PC-9 (cell line): ENCODE measurements at regions not wholly inside any gene's neighbourhood (a gene's known extent, or its start where the extent isn't known, plus 50 kb on each side); places are given as distances from the start of the nearest gene placed in this dataset.

ENCODE experiments used
- BruUV-seq: library from RNA; stranded (reverse); fragments of 400-500 nt; replicated peaks from 2 replicates; lab custom pipeline; 2021; lab: Mats Ljungman, UMichigan
- CTCF ChIA-PET: fragments of 300-600 bp; sonication (Branson Sonifier 250); formaldehyde crosslinking; loops from one replicate; lab custom pipeline; 2022; ENCODE audit warnings: antibody characterized with exemption; lab: Charles Lee
- POLR2A ChIA-PET: fragments of 300-600 bp; sonication (Branson Sonifier 250); formaldehyde crosslinking; loops from one replicate; lab custom pipeline; 2022; ENCODE audit warnings: antibody characterized with exemption; ENCODE audit not compliant: unreplicated experiment; lab: Charles Lee
- DNase-seq, 2 experiments: peaks; one replicate each; pipeline versions ENCODE4 v3.0.0 to v3.0.0-alpha.2; 2015 to 2022; ENCODE audit warnings: mixed read lengths in 1 of 2
- H2AFZ ChIP-seq: fragments of 200-600 bp; sonication (generic); 2 replicates; pipeline ENCODE4 v1.8.1; 2017; ENCODE audit warnings: antibody characterized with exemption
- H3F3A ChIP-seq: fragments of 200-600 bp; sonication (generic); 2 replicates; pipeline ENCODE4 v1.8.1; 2017; ENCODE audit warnings: antibody characterized with exemption, mild to moderate bottlenecking, low read depth; ENCODE audit not compliant: insufficient read depth
- H3K27ac ChIP-seq: fragments of 200-600 bp; sonication (generic); 2 replicates; pipeline ENCODE4 v1.6.1; 2016; ENCODE audit warnings: mixed run types
- H3K27me3 ChIP-seq: fragments of 200-600 bp; sonication (generic); 2 replicates; pipeline ENCODE4 v1.6.1; 2016; ENCODE audit warnings: low read depth, mixed run types; ENCODE audit not compliant: insufficient read depth
- H3K36me3 ChIP-seq: fragments of 200-600 bp; sonication (generic); 2 replicates; pipeline ENCODE4 v1.6.1; 2016; ENCODE audit warnings: low read depth, mixed run types
- H3K4me1 ChIP-seq: fragments of 200-600 bp; sonication (generic); replicated peaks from 2 replicates; pipeline ENCODE4 v1.6.1; 2016; ENCODE audit warnings: mixed run types; ENCODE audit not compliant: insufficient read depth
- H3K4me2 ChIP-seq: fragments of 200-600 bp; sonication (generic); 2 replicates; pipeline ENCODE4 v1.6.1; 2017; ENCODE audit warnings: mixed run types
- H3K4me3 ChIP-seq: fragments of 200-600 bp; sonication (generic); 2 replicates; pipeline ENCODE4 v1.6.1; 2016; ENCODE audit warnings: mixed run types
- H3K79me2 ChIP-seq: fragments of 200-600 bp; sonication (generic); 2 replicates; pipeline ENCODE4 v1.6.1; 2017; ENCODE audit warnings: low read depth, mixed run types
- H3K9me2 ChIP-seq: fragments of 200-600 bp; sonication (generic); 2 replicates; pipeline ENCODE4 v1.8.1; 2017; ENCODE audit warnings: mild to moderate bottlenecking; ENCODE audit not compliant: insufficient read depth
- H3K9me3 ChIP-seq: fragments of 200-600 bp; sonication (generic); 2 replicates; pipeline ENCODE4 v1.8.1; 2016; ENCODE audit warnings: low read depth; ENCODE audit not compliant: insufficient read depth
- H4K20me1 ChIP-seq: fragments of 200-600 bp; sonication (generic); 2 replicates; pipeline ENCODE4 v1.8.1; 2017; ENCODE audit not compliant: insufficient read depth
- EZH2 ChIP-seq: fragments of 200-600 bp; sonication (generic); IDR thresholded peaks from 2 replicates; pipeline ENCODE4 v1.8.0; 2017; ENCODE audit warnings: antibody characterized with exemption, low read depth
- intact Hi-C: fragments of 100-400 bp; cut with micrococcal nuclease; formaldehyde crosslinking; loops from one replicate; pipeline ENCODE4 v1.10.0; 2022; ENCODE audit not compliant: unreplicated experiment
- TF ChIP-seq, protein P1 (sequence below): fragments of 200-600 bp; sonication (generic); conservative IDR thresholded peaks from 2 replicates; pipeline ENCODE4 v1.6.1; 2017; ENCODE audit warnings: mixed run types, antibody characterized with exemption, mild to moderate bottlenecking, moderate library complexity

DNA sequence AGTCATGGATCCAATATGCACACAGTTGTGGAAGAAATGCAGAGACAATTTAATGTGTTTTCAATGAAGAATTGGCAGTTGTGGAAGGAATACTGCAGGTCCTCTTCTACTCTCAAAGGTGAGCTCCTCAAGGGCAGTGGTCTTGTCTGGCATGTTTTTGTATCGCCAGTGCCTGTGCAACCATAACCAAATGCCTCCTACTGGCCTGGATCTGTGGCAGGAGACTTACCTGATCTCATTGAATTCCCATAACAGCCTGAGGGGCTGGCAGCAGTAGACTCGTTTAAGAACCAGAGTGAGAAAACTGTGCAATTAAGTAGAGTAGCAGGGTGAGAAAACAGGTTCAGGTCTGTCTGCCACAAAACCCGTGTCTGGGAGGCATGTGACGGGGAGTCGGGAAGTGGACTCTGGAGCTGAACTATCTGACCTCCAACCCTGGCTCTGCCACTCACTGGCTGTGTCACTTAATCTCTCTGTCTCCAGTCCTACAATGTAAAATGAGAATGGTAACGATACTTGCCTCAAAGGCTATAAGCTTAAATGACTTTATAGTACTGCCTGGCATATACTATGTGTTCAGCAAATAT is 268.2 kb upstream of the SSTR1 start:
- H3K4me3 ChIP-seq, result no peak overlapping the region
- no peaks in the 10 kb centered on the region for H3K36me3 ChIP-seq
- POLR2A ChIA-PET, result no interaction called here
- H2AFZ ChIP-seq, result no peak overlapping the region
- no peaks in the 10 kb centered on the region for H4K20me1 ChIP-seq
- H3K9me2 ChIP-seq, result no peaks in the 10 kb centered on the region
- BruUV-seq, result no TSS peak
- H3K4me1 ChIP-seq, result no peaks in the 10 kb centered on the region
- H3K79me2 ChIP-seq, result no peaks in the 10 kb centered on the region
- H3K4me2 ChIP-seq, result no peak overlapping the region
- CTCF ChIA-PET, result no interaction called here
- intact Hi-C loops, result no loop called here
- no peak for TF ChIP-seq EZH2
- no peak overlapping the region for H3K27ac ChIP-seq
- H3F3A ChIP-seq, result no peaks in the 10 kb centered on the region
- DNase-seq, result no peak
- no peaks in the 10 kb centered on the region for H3K9me3 ChIP-seq
- H3K27me3 ChIP-seq, result no peaks in the 10 kb centered on the region

DNA sequence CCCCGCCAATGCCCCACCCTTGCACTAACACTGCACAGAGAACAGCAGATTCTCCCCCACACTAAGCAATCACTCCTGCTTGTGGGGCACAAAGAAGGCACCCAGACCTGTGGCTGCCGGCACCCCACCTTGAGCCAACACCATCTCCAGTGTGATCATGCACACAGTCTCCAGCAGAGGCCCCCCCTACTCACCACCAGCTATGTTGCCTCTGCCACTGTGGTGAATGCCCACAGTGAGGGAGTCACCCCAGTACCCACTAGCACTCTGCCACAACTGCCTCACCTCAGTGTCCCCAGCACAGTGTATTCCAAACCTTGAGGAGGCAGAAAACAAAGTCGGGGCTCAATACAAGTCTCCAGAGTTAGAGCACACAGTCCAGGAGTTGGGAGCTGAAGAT is 261.7 kb upstream of the SSTR1 start:
- no peak overlapping the region for H3K4me3 ChIP-seq
- H2AFZ ChIP-seq, result no peak overlapping the region
- no peaks in the 10 kb centered on the region for H3K79me2 ChIP-seq
- no peaks in the 10 kb centered on the region for H3K4me1 ChIP-seq
- no peak for DNase-seq
- intact Hi-C loops, result no loop called here
- H4K20me1 ChIP-seq, result no peaks in the 10 kb centered on the region
- no TSS peak for BruUV-seq
- H3K36me3 ChIP-seq, result no peaks in the 10 kb centered on the region
- ChIA-PET POLR2A (no interaction called here), CTCF (no interaction called here)
- no peaks in the 10 kb centered on the region for H3F3A ChIP-seq
- H3K9me3 ChIP-seq, result no peaks in the 10 kb centered on the region
- no peak for TF ChIP-seq EZH2
- TF ChIP-seq, protein P1, sequence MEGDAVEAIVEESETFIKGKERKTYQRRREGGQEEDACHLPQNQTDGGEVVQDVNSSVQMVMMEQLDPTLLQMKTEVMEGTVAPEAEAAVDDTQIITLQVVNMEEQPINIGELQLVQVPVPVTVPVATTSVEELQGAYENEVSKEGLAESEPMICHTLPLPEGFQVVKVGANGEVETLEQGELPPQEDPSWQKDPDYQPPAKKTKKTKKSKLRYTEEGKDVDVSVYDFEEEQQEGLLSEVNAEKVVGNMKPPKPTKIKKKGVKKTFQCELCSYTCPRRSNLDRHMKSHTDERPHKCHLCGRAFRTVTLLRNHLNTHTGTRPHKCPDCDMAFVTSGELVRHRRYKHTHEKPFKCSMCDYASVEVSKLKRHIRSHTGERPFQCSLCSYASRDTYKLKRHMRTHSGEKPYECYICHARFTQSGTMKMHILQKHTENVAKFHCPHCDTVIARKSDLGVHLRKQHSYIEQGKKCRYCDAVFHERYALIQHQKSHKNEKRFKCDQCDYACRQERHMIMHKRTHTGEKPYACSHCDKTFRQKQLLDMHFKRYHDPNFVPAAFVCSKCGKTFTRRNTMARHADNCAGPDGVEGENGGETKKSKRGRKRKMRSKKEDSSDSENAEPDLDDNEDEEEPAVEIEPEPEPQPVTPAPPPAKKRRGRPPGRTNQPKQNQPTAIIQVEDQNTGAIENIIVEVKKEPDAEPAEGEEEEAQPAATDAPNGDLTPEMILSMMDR, result no peak
- H3K9me2 ChIP-seq, result no peaks in the 10 kb centered on the region
- no peaks in the 10 kb centered on the region for H3K27me3 ChIP-seq
- H3K27ac ChIP-seq, result no peak overlapping the region
- no peak overlapping the region for H3K4me2 ChIP-seq

DNA sequence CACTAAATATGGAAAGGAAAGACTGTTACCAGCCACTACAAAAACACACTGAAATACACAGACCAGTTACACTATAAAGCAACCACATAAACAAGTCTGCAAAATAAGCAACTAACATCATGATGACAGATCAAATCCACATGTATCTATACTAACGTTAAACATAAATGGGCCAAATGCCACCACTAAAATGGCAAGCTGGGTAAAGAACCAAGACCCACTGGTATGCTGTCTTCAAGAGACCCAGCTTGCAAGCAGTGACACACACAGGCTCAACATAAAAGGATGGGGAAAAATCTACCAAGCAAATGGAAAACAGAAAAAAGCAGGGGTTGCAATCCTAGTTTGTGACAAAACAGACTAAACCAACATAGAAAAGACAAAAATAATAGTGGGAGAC is 260.9 kb upstream of the SSTR1 start:
- H3K4me2 ChIP-seq, result no peak overlapping the region
- H2AFZ ChIP-seq, result no peak overlapping the region
- H3K79me2 ChIP-seq, result no peaks in the 10 kb centered on the region
- no peak overlapping the region for H3K4me3 ChIP-seq
- H3K36me3 ChIP-seq, result no peaks in the 10 kb centered on the region
- H3K4me1 ChIP-seq, result no peaks in the 10 kb centered on the region
- H3K9me3 ChIP-seq, result no peaks in the 10 kb centered on the region
- H3K9me2 ChIP-seq, result no peaks in the 10 kb centered on the region
- H3K27me3 ChIP-seq, result no peaks in the 10 kb centered on the region
- ChIA-PET CTCF (no interaction called here), POLR2A (no interaction called here)
- TF ChIP-seq, protein P1, result no peak
- TF ChIP-seq EZH2, result no peak
- no peak overlapping the region for H3K27ac ChIP-seq
- H3F3A ChIP-seq, result no peaks in the 10 kb centered on the region
- no peaks in the 10 kb centered on the region for H4K20me1 ChIP-seq
- intact Hi-C loops, result no loop called here
- no peak for DNase-seq
- BruUV-seq, result no TSS peak

DNA sequence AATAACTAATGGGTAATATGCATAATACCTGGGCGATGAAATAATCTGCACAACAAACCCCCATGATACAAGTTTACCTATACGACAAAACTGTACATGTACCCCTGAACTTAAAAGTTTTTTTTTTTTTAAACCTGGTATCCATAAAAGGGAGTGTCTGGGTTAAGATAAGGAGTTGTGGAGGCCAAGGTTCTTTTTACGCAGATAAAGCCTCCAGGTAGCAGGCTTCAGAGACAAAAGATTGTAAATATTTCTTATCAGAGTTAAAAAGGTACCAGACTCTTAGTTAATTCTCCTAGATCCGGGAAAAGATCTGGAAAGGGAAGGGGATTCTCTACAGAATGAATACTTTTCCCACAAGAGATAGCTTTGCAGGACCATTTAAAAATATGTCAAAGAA is 259.4 kb upstream of the SSTR1 start:
- H4K20me1 ChIP-seq, result no peaks in the 10 kb centered on the region
- intact Hi-C loops, result no loop called here
- H3K4me2 ChIP-seq, result no peak overlapping the region
- H3K27me3 ChIP-seq, result no peaks in the 10 kb centered on the region
- no peak overlapping the region for H2AFZ ChIP-seq
- H3K36me3 ChIP-seq, result no peaks in the 10 kb centered on the region
- no peaks in the 10 kb centered on the region for H3K9me3 ChIP-seq
- H3K4me1 ChIP-seq, result no peaks in the 10 kb centered on the region
- no peak overlapping the region for H3K27ac ChIP-seq
- DNase-seq, result no peak
- ChIA-PET POLR2A (no interaction called here), CTCF (no interaction called here)
- no peaks in the 10 kb centered on the region for H3K9me2 ChIP-seq
- H3K79me2 ChIP-seq, result no peaks in the 10 kb centered on the region
- TF ChIP-seq, protein P1, result no peak
- TF ChIP-seq EZH2, result no peak
- H3K4me3 ChIP-seq, result no peak overlapping the region
- no TSS peak for BruUV-seq
- H3F3A ChIP-seq, result no peaks in the 10 kb centered on the region
